ENCODE measurements at regions not wholly inside any gene's neighbourhood (a gene's known extent, or its start where the extent isn't known, plus 50 kb on each side); places are given as distances from the start of the nearest gene placed in this dataset.
"Not testable (repeated sequence)": the region's sequence is repeated elsewhere in the genome, so short reads cannot be mapped to it uniquely, and the experiment has no call there.

GRCh38 chr14:87615822-87616679 lies 376.9 kb downstream of the GALC start:
- H3K4me1 ChIP-seq (ENCODE audit: insufficient read depth, low read length): no peaks in the 10 kb centered on the region
- H3K36me3 ChIP-seq (ENCODE audit: insufficient read depth, low read length): no peaks in the 10 kb centered on the region
- no peaks in the 10 kb centered on the region; the same call in 1 of the 2 replicates for H3K9me3 ChIP-seq (ENCODE audit: control insufficient read depth, insufficient read depth, low read length)
- H3K9ac ChIP-seq (ENCODE audit: low read depth, low read length): no peak overlapping the region

- Histone ChIP-seq H3K36me3 (ENCODE audit: insufficient read depth, low read length) (no peaks in the 10 kb centered on the region), H3K9ac (ENCODE audit: low read depth, low read length) (no peak overlapping the region), H3K9me3 (ENCODE audit: control insufficient read depth, insufficient read depth, low read length) (no peaks in the 10 kb centered on the region), H3K4me1 (ENCODE audit: insufficient read depth, low read length) (no peaks in the 10 kb centered on the region)
Measured at GRCh38 chr14:87615047-87615446, 377.9 kb downstream of the GALC start.

- Histone ChIP-seq H3K9ac (ENCODE audit: low read depth, low read length) (no peak overlapping the region), H3K4me1 (ENCODE audit: insufficient read depth, low read length) (no peaks in the 10 kb centered on the region), H3K36me3 (ENCODE audit: insufficient read depth, low read length) (no peaks in the 10 kb centered on the region), H3K9me3 (ENCODE audit: control insufficient read depth, insufficient read depth, low read length) (no peaks in the 10 kb centered on the region)
Measured at GRCh38 chr14:87613881-87614280, 379.1 kb downstream of the GALC start.

- H3K36me3 ChIP-seq (ENCODE audit: insufficient read depth, low read length); H3K4me1 ChIP-seq (ENCODE audit: insufficient read depth, low read length); H3K9ac ChIP-seq (ENCODE audit: low read depth, low read length); H3K9me3 ChIP-seq (ENCODE audit: control insufficient read depth, insufficient read depth, low read length): not testable (repeated sequence)
Measured at GRCh38 chr14:87607056-87607455, 385.9 kb downstream of the GALC start.

DNA sequence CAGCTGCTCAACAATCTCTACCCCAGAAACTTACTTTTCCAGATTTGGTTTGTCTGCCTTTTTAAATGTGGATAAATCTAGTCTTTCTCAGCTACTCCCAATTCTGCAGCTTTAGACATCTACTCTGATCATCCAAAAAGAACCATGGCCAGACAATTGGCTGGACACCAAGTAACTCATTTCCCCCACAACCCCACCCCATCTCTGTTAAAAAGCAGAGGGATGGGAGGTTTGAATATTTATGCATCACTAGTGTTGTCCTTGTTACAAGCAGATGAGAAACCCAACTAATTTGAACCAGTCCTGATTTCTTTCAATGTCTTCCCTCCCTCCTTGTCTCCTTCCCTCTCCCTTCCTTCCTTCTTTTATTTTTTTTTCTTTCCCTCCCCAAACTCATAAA lies 391.9 kb downstream of the GALC start:
- Histone ChIP-seq H3K9me3 (ENCODE audit: control insufficient read depth, insufficient read depth, low read length) (peaks cover 6% of the 10 kb centered on the region; the same call in 1 of the 2 replicates), H3K9ac (ENCODE audit: low read depth, low read length) (no peak overlapping the region), H3K36me3 (ENCODE audit: insufficient read depth, low read length) (no peaks in the 10 kb centered on the region), H3K4me1 (ENCODE audit: insufficient read depth, low read length) (no peaks in the 10 kb centered on the region)

GRCh38 chr14:87600240-87600639 lies 392.7 kb downstream of the GALC start:
- no peaks in the 10 kb centered on the region for H3K9me3 ChIP-seq (ENCODE audit: control insufficient read depth, insufficient read depth, low read length)

GRCh38 chr14:87581298-87581697 lies 411.7 kb downstream of the GALC start:
- H3K9ac ChIP-seq (ENCODE audit: low read depth, low read length): no peak overlapping the region
- no peaks in the 10 kb centered on the region for H3K4me1 ChIP-seq (ENCODE audit: insufficient read depth, low read length)
- no peaks in the 10 kb centered on the region for H3K36me3 ChIP-seq (ENCODE audit: insufficient read depth, low read length)
- H3K9me3 ChIP-seq (ENCODE audit: control insufficient read depth, insufficient read depth, low read length): no peaks in the 10 kb centered on the region

More at GRCh38 chr14:87600240-87600639, 392.7 kb downstream of the GALC start:
- no peaks in the 10 kb centered on the region for H3K4me1 ChIP-seq (ENCODE audit: insufficient read depth, low read length)
- no peaks in the 10 kb centered on the region for H3K36me3 ChIP-seq (ENCODE audit: insufficient read depth, low read length)
- no peak overlapping the region for H3K9ac ChIP-seq (ENCODE audit: low read depth, low read length)

DNA sequence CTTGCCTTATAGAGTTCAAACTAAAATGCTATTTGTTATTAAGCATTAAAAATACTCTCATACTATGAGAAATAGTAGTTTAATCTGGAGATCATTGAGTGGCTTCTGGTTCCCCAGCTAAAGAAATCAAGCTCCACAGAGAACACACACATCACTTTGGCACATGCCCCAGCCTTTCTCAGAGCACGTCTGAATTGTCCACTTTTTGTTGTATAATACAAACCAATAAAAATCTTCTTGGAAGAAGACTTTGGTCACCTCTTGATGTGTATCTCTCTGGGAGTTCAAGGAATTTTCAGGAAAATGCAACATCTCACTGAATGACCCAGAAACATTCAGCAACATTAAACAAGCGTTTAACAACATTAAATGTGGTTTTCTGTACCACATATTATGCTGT lies 413.9 kb downstream of the GALC start:
- Histone ChIP-seq H3K4me1 (ENCODE audit: insufficient read depth, low read length) (no peaks in the 10 kb centered on the region), H3K9me3 (ENCODE audit: control insufficient read depth, insufficient read depth, low read length) (no peaks in the 10 kb centered on the region), H3K36me3 (ENCODE audit: insufficient read depth, low read length) (no peaks in the 10 kb centered on the region), H3K9ac (ENCODE audit: low read depth, low read length) (no peak overlapping the region)

GRCh38 chr14:87575378-87575777 lies 417.6 kb downstream of the GALC start:
- no peaks in the 10 kb centered on the region for H3K36me3 ChIP-seq (ENCODE audit: insufficient read depth, low read length)
- no peaks in the 10 kb centered on the region for H3K9me3 ChIP-seq (ENCODE audit: control insufficient read depth, insufficient read depth, low read length)

GRCh38 chr14:87573591-87573990 lies 419.4 kb downstream of the GALC start:
- Histone ChIP-seq H3K9ac (ENCODE audit: low read depth, low read length) (no peak overlapping the region), H3K9me3 (ENCODE audit: control insufficient read depth, insufficient read depth, low read length) (no peaks in the 10 kb centered on the region), H3K4me1 (ENCODE audit: insufficient read depth, low read length) (no peaks in the 10 kb centered on the region), H3K36me3 (ENCODE audit: insufficient read depth, low read length) (no peaks in the 10 kb centered on the region)

More at GRCh38 chr14:87575378-87575777, 417.6 kb downstream of the GALC start:
- Histone ChIP-seq H3K4me1 (ENCODE audit: insufficient read depth, low read length) (no peaks in the 10 kb centered on the region), H3K9ac (ENCODE audit: low read depth, low read length) (no peak overlapping the region)

- H3K9me3 ChIP-seq (ENCODE audit: control insufficient read depth, insufficient read depth, low read length): no peaks in the 10 kb centered on the region; the same call in 1 of the 2 replicates
- H3K36me3 ChIP-seq (ENCODE audit: insufficient read depth, low read length): no peaks in the 10 kb centered on the region
- H3K9ac ChIP-seq (ENCODE audit: low read depth, low read length): no peak overlapping the region
- no peaks in the 10 kb centered on the region for H3K4me1 ChIP-seq (ENCODE audit: insufficient read depth, low read length)
Measured at GRCh38 chr14:87567618-87568295, 425.2 kb downstream of the GALC start.

DNA sequence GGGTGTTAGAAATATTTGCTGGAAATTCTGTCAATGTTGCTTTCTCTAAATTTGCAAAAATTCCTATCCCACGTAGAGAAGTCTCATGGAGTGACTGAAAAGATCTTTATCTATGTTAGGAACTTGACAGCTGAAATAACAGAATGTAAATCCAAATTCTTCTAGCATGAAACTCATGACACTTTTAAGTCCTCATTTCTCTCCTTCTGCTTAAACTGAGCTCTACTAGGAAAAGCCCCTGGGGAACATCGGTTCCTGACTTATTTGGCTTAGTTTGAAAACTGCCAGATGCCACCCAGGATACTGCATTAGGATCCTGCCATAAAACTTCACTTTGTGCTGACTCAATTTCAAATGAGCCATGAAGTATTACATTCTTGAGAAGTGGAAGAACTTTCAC lies 426.0 kb downstream of the GALC start:
- H3K36me3 ChIP-seq (ENCODE audit: insufficient read depth, low read length): no peaks in the 10 kb centered on the region
- no peaks in the 10 kb centered on the region; the same call in 1 of the 2 replicates for H3K9me3 ChIP-seq (ENCODE audit: control insufficient read depth, insufficient read depth, low read length)
- no peaks in the 10 kb centered on the region for H3K4me1 ChIP-seq (ENCODE audit: insufficient read depth, low read length)
- no peak overlapping the region for H3K9ac ChIP-seq (ENCODE audit: low read depth, low read length)

- no peak overlapping the region for H3K9ac ChIP-seq (ENCODE audit: low read depth, low read length)
- H3K36me3 ChIP-seq (ENCODE audit: insufficient read depth, low read length): no peaks in the 10 kb centered on the region
- H3K4me1 ChIP-seq (ENCODE audit: insufficient read depth, low read length): no peaks in the 10 kb centered on the region
- no peaks in the 10 kb centered on the region; the same call in 1 of the 2 replicates for H3K9me3 ChIP-seq (ENCODE audit: control insufficient read depth, insufficient read depth, low read length)
Measured at GRCh38 chr14:87547536-87547935, 445.4 kb downstream of the GALC start.

DNA sequence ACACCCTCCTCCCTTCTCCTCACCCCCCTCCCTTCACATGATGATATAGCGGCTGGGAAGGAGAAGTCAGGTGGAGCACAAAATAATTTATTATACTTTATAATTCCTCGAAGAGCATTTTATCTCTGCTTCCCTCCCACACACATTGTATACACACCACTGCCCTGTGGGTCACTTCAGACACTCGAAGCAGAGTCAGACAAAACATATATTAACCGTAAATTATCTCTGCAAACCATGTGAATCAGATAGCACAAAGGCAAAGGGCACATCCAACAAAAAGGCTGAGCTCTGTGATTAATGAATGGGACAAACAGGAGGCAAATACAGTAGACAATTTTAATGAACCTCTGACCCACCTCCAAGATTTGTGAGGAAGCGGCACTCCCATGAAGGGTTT lies 450.7 kb downstream of the GALC start:
- no peaks in the 10 kb centered on the region for H3K9me3 ChIP-seq (ENCODE audit: control insufficient read depth, insufficient read depth, low read length)
- no peaks in the 10 kb centered on the region for H3K4me1 ChIP-seq (ENCODE audit: insufficient read depth, low read length)
- H3K36me3 ChIP-seq (ENCODE audit: insufficient read depth, low read length): no peaks in the 10 kb centered on the region
- H3K9ac ChIP-seq (ENCODE audit: low read depth, low read length): no peak overlapping the region

DNA sequence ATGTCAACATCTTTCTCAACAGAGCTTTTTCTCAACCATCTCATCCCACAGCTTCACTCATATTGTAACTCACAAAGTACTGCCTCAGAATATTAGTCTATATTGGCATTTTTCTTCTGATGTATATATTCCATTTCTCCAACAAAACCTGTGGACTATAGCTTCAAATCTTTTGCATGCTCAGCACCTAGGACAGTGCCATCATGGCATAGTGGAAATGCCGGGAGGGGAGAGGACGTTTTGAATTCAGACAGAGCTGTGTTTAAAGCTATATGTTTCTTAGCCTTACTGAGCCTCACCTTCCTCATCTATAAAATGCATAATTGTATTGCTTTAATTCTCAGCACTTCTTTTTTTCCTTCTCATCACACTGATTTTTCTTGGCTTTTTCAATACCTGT lies 452.6 kb downstream of the GALC start:
- Histone ChIP-seq H3K36me3 (ENCODE audit: insufficient read depth, low read length) (no peaks in the 10 kb centered on the region), H3K9me3 (ENCODE audit: control insufficient read depth, insufficient read depth, low read length) (no peaks in the 10 kb centered on the region), H3K9ac (ENCODE audit: low read depth, low read length) (no peak overlapping the region), H3K4me1 (ENCODE audit: insufficient read depth, low read length) (no peaks in the 10 kb centered on the region)

All from ES-I3 (cell line).